Natural killer cell treated with Interleukin-12 subunit alpha and Interleukin-12 subunit beta and Interleukin-15 and Interleukin-18, amount 100 ng/mL, for 72 hours (primary cell): ENCODE measurements at regions not wholly inside any gene's neighbourhood (a gene's known extent, or its start where the extent isn't known, plus 50 kb on each side); places are given as distances from the start of the nearest gene placed in this dataset.
"Not testable (repeated sequence)": the region's sequence is repeated elsewhere in the genome, so short reads cannot be mapped to it uniquely, and the experiment has no call there.

Source experiments
- ATAC-seq, 2 donors: fragments of 150-1000 bp; cut with Tn5 transposase in 1 of 2; sonication (Bioruptor Pico), chemical (Tn5 transposase) in 1 of 2; 2 replicates each; pipeline ENCODE4 v1.10.0; 2021
- DNase-seq: peaks from one replicate; pipeline ENCODE4 v3.0.0; 2022; ENCODE audit warnings: low spot score
- H3K27ac Mint-ChIP-seq, 2 donors: 1 replicate in 1 of 2; 2 replicates in 1 of 2; pipeline ENCODE4 v1.8.0; 2022; ENCODE audit warnings: mixed read lengths in 2 of 2, mild to moderate bottlenecking in 1 of 2, moderate library complexity in 1 of 2
- H3K27me3 Mint-ChIP-seq, 2 donors: 1 replicate in 1 of 2; 2 replicates in 1 of 2; pipeline ENCODE4 v1.8.0; 2022; ENCODE audit warnings: mixed read lengths in 2 of 2
- H3K36me3 Mint-ChIP-seq: one replicate; pipeline ENCODE4 v1.8.0; 2022; ENCODE audit warnings: mixed read lengths
- H3K4me1 Mint-ChIP-seq, 2 donors: 1 replicate in 1 of 2; 2 replicates in 1 of 2; pipeline ENCODE4 v1.8.0; 2022; ENCODE audit warnings: low read depth in 2 of 2, mixed read lengths in 2 of 2, mild to moderate bottlenecking in 1 of 2
- H3K4me3 Mint-ChIP-seq: one replicate; pipeline ENCODE4 v1.8.0; 2022; ENCODE audit warnings: mixed read lengths
- H3K9me3 Mint-ChIP-seq: 2 replicates; pipeline ENCODE4 v1.8.0; 2022; ENCODE audit warnings: mixed read lengths

GRCh38 chr4:57309658-57310057 is 199.5 kb upstream of the IGFBP7 start:
- Mint-ChIP-seq H3K4me1 (no peaks in the 10 kb centered on the region), H3K27me3 (peaks cover 8 to 9% of the 10 kb centered on the region in 2 donors), H3K4me3 (no peak overlapping the region), H3K27ac (no peak overlapping the region), H3K36me3 (no peaks in the 10 kb centered on the region), H3K9me3 (no peaks in the 10 kb centered on the region)
- ATAC-seq: no peak
- DNase-seq: no peak

- DNase-seq (no peak), ATAC-seq (no peak)
- Mint-ChIP-seq H3K4me3 (no peak overlapping the region), H3K9me3 (no peaks in the 10 kb centered on the region), H3K27ac (no peak overlapping the region), H3K27me3 (peaks cover under 1 to 9% of the 10 kb centered on the region in 2 donors), H3K4me1 (no peaks in the 10 kb centered on the region), H3K36me3 (no peaks in the 10 kb centered on the region)
These were observed 198.1 kb upstream of the IGFBP7 start for GRCh38 chr4:57308301-57308700.

- peaks cover 3% of the 10 kb centered on the region for H3K9me3 Mint-ChIP-seq
- H3K27me3 Mint-ChIP-seq: peaks cover 0 to 5% of the 10 kb centered on the region in 2 donors
- DNase-seq: no peak
- no peaks in the 10 kb centered on the region for H3K4me1 Mint-ChIP-seq
- H3K4me3 Mint-ChIP-seq: no peak overlapping the region
- no peak overlapping the region for H3K27ac Mint-ChIP-seq
- no peak for ATAC-seq
- H3K36me3 Mint-ChIP-seq: no peaks in the 10 kb centered on the region
These were observed 195.7 kb upstream of the IGFBP7 start for GRCh38 chr4:57305836-57306235.

- Mint-ChIP-seq H3K27me3 (peaks cover 0 to 7% of the 10 kb centered on the region in 2 donors), H3K4me3 (no peak overlapping the region), H3K9me3 (peaks cover 3% of the 10 kb centered on the region), H3K4me1 (no peaks in the 10 kb centered on the region), H3K36me3 (no peaks in the 10 kb centered on the region), H3K27ac (no peak overlapping the region)
- ATAC-seq (no peak), DNase-seq (no peak)
These were observed 193.0 kb upstream of the IGFBP7 start for GRCh38 chr4:57303012-57303751.

- not testable (repeated sequence) for ATAC-seq, H3K4me3 Mint-ChIP-seq, H3K27me3 Mint-ChIP-seq, H3K4me1 Mint-ChIP-seq, H3K27ac Mint-ChIP-seq, H3K9me3 Mint-ChIP-seq, H3K36me3 Mint-ChIP-seq, DNase-seq
These were observed 190.1 kb upstream of the IGFBP7 start for GRCh38 chr4:57300300-57300699.

GRCh38 chr4:57291911-57292310 is 181.7 kb upstream of the IGFBP7 start:
- Mint-ChIP-seq H3K27ac (no peak overlapping the region), H3K4me1 (no peaks in the 10 kb centered on the region), H3K4me3 (no peak overlapping the region), H3K27me3 (peaks cover 20 to 26% of the 10 kb centered on the region in 2 donors), H3K36me3 (no peaks in the 10 kb centered on the region), H3K9me3 (no peaks in the 10 kb centered on the region)
- DNase-seq (no peak), ATAC-seq (no peak)

- no peak for ATAC-seq
- Mint-ChIP-seq H3K27ac (no peak overlapping the region), H3K36me3 (no peaks in the 10 kb centered on the region), H3K4me3 (no peak overlapping the region), H3K27me3 (peaks cover 15 to 22% of the 10 kb centered on the region in 2 donors), H3K9me3 (no peaks in the 10 kb centered on the region), H3K4me1 (no peaks in the 10 kb centered on the region)
- no peak for DNase-seq
These were observed 177.8 kb upstream of the IGFBP7 start for GRCh38 chr4:57287687-57288604.

- no peak for DNase-seq
- Mint-ChIP-seq H3K4me3 (no peak overlapping the region), H3K4me1 (no peaks in the 10 kb centered on the region), H3K36me3 (no peaks in the 10 kb centered on the region), H3K9me3 (no peaks in the 10 kb centered on the region), H3K27me3 (peaks cover 6 to 7% of the 10 kb centered on the region in 2 donors), H3K27ac (no peak overlapping the region)
- ATAC-seq: no peak
These were observed 172.7 kb upstream of the IGFBP7 start for GRCh38 chr4:57282933-57283310.

GRCh38 chr4:57280481-57280880 is 170.3 kb upstream of the IGFBP7 start:
- peaks cover 5 to 6% of the 10 kb centered on the region in 2 donors for H3K27me3 Mint-ChIP-seq
- DNase-seq (no peak), ATAC-seq (no peak)
- no peaks in the 10 kb centered on the region for H3K4me1 Mint-ChIP-seq
- no peaks in the 10 kb centered on the region for H3K36me3 Mint-ChIP-seq
- H3K9me3 Mint-ChIP-seq: no peaks in the 10 kb centered on the region
- no peak overlapping the region for H3K4me3 Mint-ChIP-seq
- H3K27ac Mint-ChIP-seq: no peak overlapping the region

- no peak overlapping the region for H3K27ac Mint-ChIP-seq
- H3K36me3 Mint-ChIP-seq: no peaks in the 10 kb centered on the region
- no peaks in the 10 kb centered on the region for H3K9me3 Mint-ChIP-seq
- peaks cover 6% of the 10 kb centered on the region in 2 donors for H3K27me3 Mint-ChIP-seq
- no peak overlapping the region for H3K4me3 Mint-ChIP-seq
- DNase-seq (no peak), ATAC-seq (no peak)
- H3K4me1 Mint-ChIP-seq: no peaks in the 10 kb centered on the region
These were observed 168.6 kb upstream of the IGFBP7 start for GRCh38 chr4:57278780-57279179.

GRCh38 chr4:57274082-57274481 is 163.9 kb upstream of the IGFBP7 start:
- Mint-ChIP-seq H3K27ac (no peak overlapping the region), H3K36me3 (no peaks in the 10 kb centered on the region), H3K4me1 (no peaks in the 10 kb centered on the region), H3K4me3 (no peak overlapping the region), H3K27me3 (peaks cover 6 to 15% of the 10 kb centered on the region in 2 donors), H3K9me3 (no peaks in the 10 kb centered on the region)
- ATAC-seq (no peak), DNase-seq (no peak)

GRCh38 chr4:57270346-57270745 is 160.2 kb upstream of the IGFBP7 start:
- H3K27me3 Mint-ChIP-seq: peaks cover 14 to 19% of the 10 kb centered on the region in 2 donors
- no peaks in the 10 kb centered on the region for H3K4me1 Mint-ChIP-seq

GRCh38 chr4:57265831-57266582 is 155.8 kb upstream of the IGFBP7 start:
- Mint-ChIP-seq H3K27ac (no peak overlapping the region), H3K36me3 (no peaks in the 10 kb centered on the region), H3K27me3 (peaks cover 8 to 10% of the 10 kb centered on the region in 2 donors), H3K9me3 (no peaks in the 10 kb centered on the region), H3K4me1 (no peaks in the 10 kb centered on the region), H3K4me3 (no peak overlapping the region)
- DNase-seq (no peak), ATAC-seq (no peak)

More at GRCh38 chr4:57270346-57270745, 160.2 kb upstream of the IGFBP7 start:
- no peak for ATAC-seq
- H3K4me3 Mint-ChIP-seq: no peak overlapping the region
- DNase-seq: no peak
- no peak overlapping the region for H3K27ac Mint-ChIP-seq
- H3K9me3 Mint-ChIP-seq: no peaks in the 10 kb centered on the region
- H3K36me3 Mint-ChIP-seq: no peaks in the 10 kb centered on the region
